ENCODE measurements at regions not wholly inside any gene's neighbourhood (a gene's known extent, or its start where the extent isn't known, plus 50 kb on each side); places are given as distances from the start of the nearest gene placed in this dataset.
"Not testable (repeated sequence)": the region's sequence is repeated elsewhere in the genome, so short reads cannot be mapped to it uniquely, and the experiment has no call there.

- no peak for DNase-seq
These were observed 51.5 kb upstream of the MRI1 start for GRCh38 chr19:13712767-13713201.

GRCh38 chr19:13707915-13708314 is 56.4 kb upstream of the MRI1 start:
- DNase-seq: no peak

- DNase-seq: no peak
These were observed 58.3 kb upstream of the MRI1 start for GRCh38 chr19:13705928-13706447.

GRCh38 chr19:13705201-13705600 is 59.1 kb upstream of the MRI1 start:
- DNase-seq: no peak

GRCh38 chr19:13701624-13702023 is 62.7 kb upstream of the MRI1 start:
- no peak for DNase-seq

- no peak for DNase-seq
These were observed 63.7 kb upstream of the MRI1 start for GRCh38 chr19:13700621-13701020.

GRCh38 chr19:13699786-13700185 is 64.5 kb upstream of the MRI1 start:
- DNase-seq: no peak

GRCh38 chr19:13696839-13697238 is 67.5 kb upstream of the MRI1 start:
- no peak for DNase-seq

GRCh38 chr19:13693889-13694288 is 70.4 kb upstream of the MRI1 start:
- DNase-seq: no peak

- DNase-seq: no peak
These were observed 72.5 kb upstream of the MRI1 start for GRCh38 chr19:13691569-13692435.

- DNase-seq: no peak
These were observed 75.2 kb upstream of the MRI1 start for GRCh38 chr19:13689085-13689484.

GRCh38 chr19:13684021-13684420 is 80.3 kb upstream of the MRI1 start:
- no peak for DNase-seq

- DNase-seq: no peak
These were observed 82.8 kb upstream of the MRI1 start for GRCh38 chr19:13681509-13681908.

- DNase-seq: not testable (repeated sequence)
These were observed 83.5 kb upstream of the MRI1 start for GRCh38 chr19:13680708-13681360.

- DNase-seq: not testable (repeated sequence)
These were observed 87.4 kb upstream of the MRI1 start for GRCh38 chr19:13676967-13677366.

GRCh38 chr19:13672480-13673175 is 91.7 kb upstream of the MRI1 start:
- DNase-seq: not testable (repeated sequence)

GRCh38 chr19:13670846-13671245 is 93.5 kb upstream of the MRI1 start:
- DNase-seq: no peak

- DNase-seq: no peak
These were observed 94.5 kb upstream of the MRI1 start for GRCh38 chr19:13669780-13670355.

- no peak for DNase-seq
These were observed 95.4 kb upstream of the MRI1 start for GRCh38 chr19:13668964-13669363.

GRCh38 chr19:13666165-13666564 is 98.2 kb upstream of the MRI1 start:
- DNase-seq: no peak

- no peak for DNase-seq
These were observed 99.0 kb upstream of the MRI1 start for GRCh38 chr19:13665125-13665905.
